ENCODE measurements at regions not wholly inside any gene's neighbourhood (a gene's known extent, or its start where the extent isn't known, plus 50 kb on each side); places are given as distances from the start of the nearest gene placed in this dataset.

GRCh38 chr4:177687117-177687516 lies 244.9 kb upstream of the AGA start:
- CTCF ChIA-PET: no interaction called here

More at GRCh38 chr4:177687117-177687516, 244.9 kb upstream of the AGA start:
- ChIA-PET POLR2A (no interaction called here), RAD21 (ENCODE audit: low non-redundant PET in 1 of 2, low total read pairs in 2 of 2, uncharacterized antibody in 2 of 2, unreplicated experiment in 2 of 2) (no interaction called here)
- Histone ChIP-seq H3K9ac (ENCODE audit: low read length) (no peak overlapping the region), H3K4me1 (ENCODE audit: control insufficient read depth in 1 of 2, insufficient read depth in 2 of 2, low read length in 2 of 2) (no peaks in the 10 kb centered on the region), H3K27ac (ENCODE audit: low read depth, low read length) (no peak overlapping the region), H3K9me2 (ENCODE audit: insufficient read depth) (no peaks in the 10 kb centered on the region), H3K79me2 (ENCODE audit: insufficient read depth, low read length) (no peaks in the 10 kb centered on the region), H4K20me1 (ENCODE audit: insufficient read depth) (no peaks in the 10 kb centered on the region), H3K4me3 (replicated peaks in 1 of 2; ENCODE audit: low read depth in 1 of 2, low read length in 2 of 2) (no peak overlapping the region), H3K4me2 (ENCODE audit: low read length) (no peak overlapping the region), H3K27me3 (ENCODE audit: insufficient read depth, low read length) (no peaks in the 10 kb centered on the region), H2AFZ (ENCODE audit: low read depth, low read length, poor library complexity, severe bottlenecking) (no peak overlapping the region), H3K9me3 (ENCODE audit: control insufficient read depth in 1 of 2, insufficient read depth in 1 of 2, low read depth in 1 of 2, low read length in 2 of 2) (no peaks in the 10 kb centered on the region), H3K36me3 (ENCODE audit: control insufficient read depth in 1 of 2, insufficient read depth in 2 of 2, low read length in 2 of 2) (no peaks in the 10 kb centered on the region)
- ATAC-seq: no peak
- BruUV-seq (replicated peaks): no TSS peak
- intact Hi-C loops (cut with micrococcal nuclease): no loop called here
- no peak for DNase-seq (ENCODE audit: low read depth, low spot score)
- TF ChIP-seq JUND (IDR thresholded peaks at IDR 0.05) (no peak), CEBPB (IDR thresholded peaks at IDR 0.05; ENCODE audit: low read depth) (no peak), ZFX (IDR thresholded peaks at IDR 0.05) (no peak), CTCF (IDR thresholded peaks at IDR 0.05 in 2 of 3, conservative IDR thresholded peaks at IDR 0.05 in 1 of 3; ENCODE audit: borderline replicate concordance in 1 of 3, insufficient read depth in 1 of 3, low read depth in 2 of 3, low read length in 2 of 3) (no peak), FOSL1 (IDR thresholded peaks at IDR 0.05; ENCODE audit: low read depth) (no peak), ZBTB33 (IDR thresholded peaks at IDR 0.05; ENCODE audit: extremely low read depth, insufficient replicate concordance, low read length) (no peak), SIN3A (IDR thresholded peaks at IDR 0.05; ENCODE audit: low read depth) (no peak), ELF1 (IDR thresholded peaks at IDR 0.05; ENCODE audit: borderline replicate concordance, low read depth) (no peak), EZH2phosphoT487 (IDR thresholded peaks at IDR 0.05; ENCODE audit: borderline replicate concordance) (no peak)

All from HCT116 (cell line).